GM21447 (cell line): ENCODE measurements at regions not wholly inside any gene's neighbourhood (a gene's known extent, or its start where the extent isn't known, plus 50 kb on each side); places are given as distances from the start of the nearest gene placed in this dataset.

ENCODE experiments used
- ATAC-seq: cut with Tn5 transposase; IDR thresholded peaks from one replicate; pipeline ENCODE4 v1.9.1; 2021; ENCODE audit not compliant: unreplicated experiment

- ATAC-seq = no peak
These were observed 413.5 kb upstream of the THBS1 start for GRCh38 chr15:39167164-39168058.

- ATAC-seq = no peak
These were observed 408.9 kb upstream of the THBS1 start for GRCh38 chr15:39171944-39172368.

- no peak for ATAC-seq
These were observed 408.2 kb upstream of the THBS1 start for GRCh38 chr15:39172380-39173281.

GRCh38 chr15:39173426-39173825 lies 407.5 kb upstream of the THBS1 start:
- ATAC-seq = no peak

GRCh38 chr15:39174332-39174731 lies 406.5 kb upstream of the THBS1 start:
- ATAC-seq = peak; percentile 48

- no peak for ATAC-seq
These were observed 404.8 kb upstream of the THBS1 start for GRCh38 chr15:39176030-39176429.

- ATAC-seq = no peak
These were observed 403.3 kb upstream of the THBS1 start for GRCh38 chr15:39177561-39177960.

GRCh38 chr15:39180030-39180429 lies 400.8 kb upstream of the THBS1 start:
- no peak for ATAC-seq

GRCh38 chr15:39180483-39180933 lies 400.4 kb upstream of the THBS1 start:
- no peak for ATAC-seq

GRCh38 chr15:39181056-39181747 lies 399.7 kb upstream of the THBS1 start:
- ATAC-seq = no peak

GRCh38 chr15:39181940-39182339 lies 398.9 kb upstream of the THBS1 start:
- no peak for ATAC-seq

- no peak for ATAC-seq
These were observed 397.6 kb upstream of the THBS1 start for GRCh38 chr15:39183164-39183881.

GRCh38 chr15:39184701-39185390 lies 396.0 kb upstream of the THBS1 start:
- ATAC-seq = no peak

- ATAC-seq = no peak
These were observed 392.6 kb upstream of the THBS1 start for GRCh38 chr15:39188314-39188713.

- no peak for ATAC-seq
These were observed 391.9 kb upstream of the THBS1 start for GRCh38 chr15:39188930-39189329.

- ATAC-seq = no peak
These were observed 389.0 kb upstream of the THBS1 start for GRCh38 chr15:39191871-39192291.

- no peak for ATAC-seq
These were observed 388.5 kb upstream of the THBS1 start for GRCh38 chr15:39192351-39192750.

- no peak for ATAC-seq
These were observed 387.8 kb upstream of the THBS1 start for GRCh38 chr15:39192979-39193560.

GRCh38 chr15:39193611-39194010 lies 387.3 kb upstream of the THBS1 start:
- no peak for ATAC-seq
